ENCODE measurements at regions not wholly inside any gene's neighbourhood (a gene's known extent, or its start where the extent isn't known, plus 50 kb on each side); places are given as distances from the start of the nearest gene placed in this dataset.
"Not testable (repeated sequence)": the region's sequence is repeated elsewhere in the genome, so short reads cannot be mapped to it uniquely, and the experiment has no call there.

DNA sequence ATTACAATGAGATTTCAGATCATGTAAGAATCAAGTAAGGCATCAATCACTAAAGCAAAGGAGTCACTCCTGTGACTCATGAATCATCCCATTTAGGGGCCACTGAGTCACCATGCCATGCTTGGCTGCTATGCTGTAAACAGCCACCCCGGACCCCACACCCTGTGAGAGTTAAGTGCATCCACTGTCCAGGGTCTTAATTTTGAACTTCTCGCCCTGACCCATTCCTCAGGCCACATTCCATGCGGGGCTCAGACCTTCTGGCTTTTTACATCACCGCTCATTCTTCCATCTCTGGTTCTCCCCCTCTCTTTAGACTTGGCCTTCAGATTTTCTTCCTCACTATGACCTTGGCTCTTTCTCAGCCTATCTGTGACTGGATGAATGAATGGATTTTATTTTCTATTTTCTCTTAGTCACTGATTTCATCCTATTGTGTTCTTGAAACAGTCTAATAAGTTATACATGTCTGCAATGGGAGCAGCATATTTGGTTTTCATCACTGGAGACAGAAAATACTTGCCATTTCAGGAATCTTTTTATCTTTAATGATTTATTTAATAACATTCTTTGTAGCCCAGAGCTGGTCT lies 239.6 kb downstream of the SKIDA1 start:
- DNase-seq, result no peak

DNA sequence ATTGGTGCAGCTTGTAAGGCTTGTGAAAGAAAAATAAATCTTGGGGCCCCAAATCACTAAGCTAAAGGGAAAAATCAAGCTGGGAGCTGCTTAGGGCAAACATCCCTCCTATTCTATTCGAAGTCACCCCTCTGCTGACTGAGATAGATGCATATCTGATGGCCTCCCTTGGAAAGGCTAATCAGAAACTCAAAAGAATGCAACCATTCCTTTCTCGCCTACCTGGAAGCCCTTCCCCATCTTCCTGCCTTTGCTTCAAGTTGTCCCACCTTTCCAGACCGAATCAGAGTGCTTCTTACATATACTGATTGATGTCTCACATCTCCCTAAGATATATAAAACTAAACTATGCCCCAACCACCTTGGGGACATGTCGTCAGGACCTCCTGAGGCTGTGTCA lies 240.3 kb downstream of the SKIDA1 start:
- no peak for DNase-seq

GRCh38 chr10:21284301-21284700 lies 241.2 kb downstream of the SKIDA1 start:
- DNase-seq, result no peak

DNA sequence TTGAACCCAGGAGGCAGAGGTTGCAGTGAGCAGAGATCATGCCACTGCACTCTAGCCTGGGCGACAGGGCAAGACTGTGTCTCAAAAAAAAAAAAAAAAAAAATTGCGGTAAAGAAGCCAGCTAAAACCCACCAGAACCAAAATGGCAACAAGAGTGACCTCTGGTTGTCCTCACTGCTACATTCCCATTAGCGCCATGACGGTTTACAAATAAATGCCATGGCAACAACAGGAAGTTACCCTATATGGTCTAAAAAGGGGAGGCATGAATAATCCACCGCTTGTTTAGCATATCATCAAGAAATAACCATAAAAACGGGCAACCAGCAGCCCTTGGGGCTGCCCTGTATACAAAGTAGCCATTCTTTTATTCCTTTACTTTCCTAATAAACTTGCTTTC lies 242.4 kb downstream of the SKIDA1 start:
- not testable (repeated sequence) for DNase-seq

DNA sequence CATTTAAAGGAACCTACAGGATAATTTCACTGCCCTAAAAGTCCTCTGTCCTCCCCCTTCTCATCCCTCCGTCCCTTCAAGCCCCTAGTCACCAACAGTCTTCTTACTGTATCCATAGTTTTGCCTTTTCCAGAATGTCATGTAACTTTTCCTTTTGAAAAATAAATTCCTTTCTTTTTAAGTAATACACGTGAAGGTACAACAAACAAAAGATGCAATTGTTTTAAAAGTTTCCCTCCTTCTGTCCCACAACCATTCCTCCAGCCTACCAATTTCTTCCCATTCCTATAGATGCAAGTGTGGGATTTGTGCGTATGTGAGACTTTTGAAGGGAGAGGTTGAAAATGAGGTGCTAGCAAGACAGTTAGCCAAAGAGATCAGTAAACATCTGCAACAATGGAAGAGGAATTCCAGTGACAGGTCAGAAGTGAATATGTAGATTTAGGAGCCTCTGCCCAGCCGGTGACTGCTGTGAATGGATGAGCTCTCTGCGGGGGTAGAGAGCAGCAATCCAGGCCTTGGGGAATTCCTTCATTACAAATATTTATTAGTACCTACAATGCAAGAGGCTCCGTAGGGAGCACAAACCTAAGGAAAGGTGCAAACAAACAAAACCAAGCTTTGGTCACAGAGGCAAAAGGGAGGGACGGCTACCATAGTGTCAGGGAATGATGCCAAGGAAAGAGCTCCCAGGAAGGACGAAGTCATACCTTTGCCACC lies 243.6 kb downstream of the SKIDA1 start:
- DNase-seq, result no peak

DNA sequence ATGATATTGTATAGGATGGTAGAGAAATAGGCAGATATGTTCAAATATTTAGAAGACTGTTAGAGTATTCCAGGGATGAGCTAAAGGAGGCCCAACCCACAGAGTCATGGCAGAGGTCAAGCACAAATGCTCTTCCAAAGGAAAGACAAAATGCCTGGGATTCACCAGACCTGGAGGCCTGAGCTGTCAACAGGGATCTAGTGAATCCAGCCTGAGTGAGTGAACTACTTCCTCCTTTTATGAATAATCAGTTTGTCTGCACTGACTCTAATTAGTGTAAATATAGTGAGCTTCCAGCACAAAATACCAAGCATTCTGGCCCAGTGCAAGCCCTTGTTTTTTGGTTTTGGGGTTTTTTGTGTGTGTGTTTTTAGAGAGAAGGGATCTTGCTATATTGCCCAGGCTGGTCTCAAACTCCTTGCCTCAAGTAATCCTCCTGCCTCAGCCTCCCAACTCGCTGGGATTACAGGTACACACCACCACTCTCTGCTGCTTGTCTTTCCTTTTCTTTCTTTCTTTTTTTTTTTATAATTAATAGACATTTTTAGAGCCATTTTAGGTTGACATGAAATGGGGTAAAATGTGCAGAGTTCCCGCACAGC lies 244.4 kb downstream of the SKIDA1 start:
- DNase-seq, result no peak

GRCh38 chr10:21280037-21280436 lies 245.4 kb downstream of the SKIDA1 start:
- no peak for DNase-seq

DNA sequence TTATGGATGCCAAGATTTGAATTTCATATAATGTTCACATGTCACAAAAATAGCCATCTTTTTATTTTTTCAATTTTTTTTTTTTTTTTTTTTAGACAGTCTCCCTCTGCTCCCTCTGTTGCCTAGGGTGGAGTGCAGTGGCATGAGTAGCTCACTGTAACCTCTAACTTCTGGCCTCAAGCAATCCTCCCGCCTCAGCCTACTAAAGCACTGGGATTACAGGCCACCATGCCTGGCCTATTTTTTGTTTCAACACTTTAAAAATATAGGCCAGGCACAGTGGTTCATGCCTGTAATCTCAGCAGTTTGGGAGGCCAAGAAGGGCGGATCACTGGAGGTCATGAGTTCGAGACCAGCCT lies 246.3 kb downstream of the SKIDA1 start:
- DNase-seq, result no peak

- peak; percentile 25 for DNase-seq
Measured at GRCh38 chr10:21278491-21279216, 246.8 kb downstream of the SKIDA1 start.

DNA sequence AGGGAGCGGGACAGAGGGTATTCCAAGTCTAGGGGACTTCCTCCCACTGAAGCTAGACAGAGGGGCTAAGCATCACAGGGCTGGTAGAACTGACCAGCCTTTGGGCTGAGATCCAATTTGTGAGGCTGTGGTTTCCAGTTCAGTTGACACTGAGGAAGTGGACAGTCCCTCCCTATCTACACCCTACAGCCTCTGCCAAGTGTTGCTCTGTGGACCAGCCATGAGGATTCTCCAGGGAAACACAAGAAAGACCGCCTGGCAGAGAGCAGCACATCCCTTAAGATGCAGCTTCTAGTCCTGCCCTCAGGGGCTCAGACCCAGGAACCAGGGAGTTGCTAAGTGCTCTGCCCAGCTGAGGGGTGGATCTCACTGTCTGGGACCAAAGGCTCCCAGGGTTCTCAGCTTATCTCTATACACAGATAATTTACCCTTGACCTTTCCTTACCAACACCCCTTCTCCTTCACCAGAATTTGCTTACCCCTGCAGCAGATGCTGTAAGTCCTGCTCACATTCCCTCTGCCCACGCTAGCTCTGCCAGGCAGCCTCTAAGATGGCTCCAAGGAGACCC lies 252.0 kb downstream of the SKIDA1 start:
- DNase-seq, result no peak

DNA sequence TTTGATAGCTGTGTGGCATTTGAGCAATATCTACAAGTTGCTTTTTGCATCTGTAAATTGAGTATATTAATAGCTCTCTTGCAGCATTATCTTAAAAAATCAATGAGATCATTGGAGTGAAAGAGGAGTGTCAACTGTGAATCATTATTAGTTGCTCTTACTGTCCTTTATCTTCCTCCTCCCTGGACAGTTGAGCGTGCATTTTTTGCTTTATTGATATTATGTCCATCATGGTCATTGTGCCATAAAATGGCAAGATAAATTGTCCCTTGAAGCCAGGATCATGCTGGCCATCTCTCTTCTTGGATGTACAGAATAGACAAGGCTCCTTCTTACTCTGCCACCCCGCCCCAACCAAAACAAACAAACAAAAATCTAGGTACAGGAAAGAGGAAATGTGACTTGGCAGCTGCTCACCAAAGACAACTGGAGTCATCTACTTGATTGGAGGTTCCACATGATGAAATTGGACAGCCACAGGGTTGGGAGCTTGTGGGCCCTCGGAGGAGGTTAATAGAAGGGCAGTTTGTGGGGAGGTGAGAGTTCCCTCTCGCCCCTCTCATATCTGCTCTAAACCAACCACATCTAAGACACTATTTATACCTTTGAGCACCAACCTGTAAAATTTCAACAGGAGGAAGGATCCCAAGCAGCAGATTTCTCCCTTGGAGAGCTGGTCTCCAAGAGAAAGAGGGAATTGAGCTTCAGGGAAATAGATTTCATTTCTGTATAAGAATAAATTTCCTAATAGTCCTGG lies 252.7 kb downstream of the SKIDA1 start:
- DNase-seq, result no peak

GRCh38 chr10:21270976-21271375 lies 254.5 kb downstream of the SKIDA1 start:
- no peak for DNase-seq

- no peak for DNase-seq
Measured at GRCh38 chr10:21269289-21269688, 256.2 kb downstream of the SKIDA1 start.

DNA sequence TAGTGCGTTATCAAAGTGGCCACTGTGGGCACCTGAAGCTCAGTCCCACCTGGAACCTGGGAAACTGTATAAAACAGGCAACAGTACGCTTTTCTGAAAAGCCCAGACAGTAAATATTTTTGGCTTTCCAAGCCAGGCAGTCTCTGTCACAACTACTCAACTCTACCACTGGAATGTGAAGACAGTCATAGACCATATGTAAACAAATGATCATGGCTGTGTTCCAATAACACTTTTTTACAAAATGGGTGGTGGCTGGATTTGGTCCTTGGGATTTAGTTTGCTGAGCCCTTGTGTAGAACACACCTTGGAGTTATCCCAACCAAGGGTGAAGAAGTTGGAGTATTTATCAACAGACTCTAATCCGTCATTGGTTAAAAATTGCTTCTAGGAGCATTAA lies 259.9 kb downstream of the SKIDA1 start:
- DNase-seq, result no peak

DNA sequence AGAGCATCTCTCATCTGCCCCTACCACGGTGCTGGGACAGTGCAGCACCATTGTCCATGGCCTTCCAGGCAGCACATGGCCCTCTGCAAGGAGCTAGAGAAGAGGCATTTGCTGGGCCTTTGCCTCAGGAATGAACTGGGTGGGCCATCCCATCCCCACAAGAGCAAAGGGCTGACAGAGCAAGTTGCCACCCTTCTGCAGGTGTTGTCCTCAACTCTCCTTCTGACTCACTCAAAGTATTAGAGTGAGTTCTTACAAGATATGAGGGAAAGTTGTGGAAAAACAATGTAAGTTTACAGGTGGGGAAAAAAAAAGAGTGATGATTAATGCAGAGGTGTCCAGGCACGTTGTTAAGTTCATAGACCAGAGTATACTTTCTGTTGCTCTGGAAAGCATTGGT lies 261.2 kb downstream of the SKIDA1 start:
- DNase-seq, result no peak

DNA sequence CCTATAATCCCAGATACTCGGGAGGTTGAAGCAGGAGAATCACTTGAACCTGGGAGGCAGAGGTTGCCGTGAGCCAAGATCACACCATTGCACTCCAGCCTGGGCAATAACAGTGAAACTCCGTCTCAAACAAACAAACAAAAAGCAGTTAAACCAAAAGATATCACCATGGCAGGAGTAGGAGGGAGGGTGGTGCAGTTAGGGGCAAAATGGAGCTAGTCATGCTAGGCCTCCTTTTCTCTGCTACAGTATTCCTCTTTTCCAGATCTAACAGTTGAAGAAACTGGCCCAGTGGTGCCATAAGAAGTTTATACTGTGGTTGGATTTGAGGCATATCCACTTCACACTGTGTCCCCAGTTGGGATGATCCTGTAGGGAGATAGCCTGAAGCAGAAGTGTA lies 261.6 kb downstream of the SKIDA1 start:
- DNase-seq, result no peak

DNA sequence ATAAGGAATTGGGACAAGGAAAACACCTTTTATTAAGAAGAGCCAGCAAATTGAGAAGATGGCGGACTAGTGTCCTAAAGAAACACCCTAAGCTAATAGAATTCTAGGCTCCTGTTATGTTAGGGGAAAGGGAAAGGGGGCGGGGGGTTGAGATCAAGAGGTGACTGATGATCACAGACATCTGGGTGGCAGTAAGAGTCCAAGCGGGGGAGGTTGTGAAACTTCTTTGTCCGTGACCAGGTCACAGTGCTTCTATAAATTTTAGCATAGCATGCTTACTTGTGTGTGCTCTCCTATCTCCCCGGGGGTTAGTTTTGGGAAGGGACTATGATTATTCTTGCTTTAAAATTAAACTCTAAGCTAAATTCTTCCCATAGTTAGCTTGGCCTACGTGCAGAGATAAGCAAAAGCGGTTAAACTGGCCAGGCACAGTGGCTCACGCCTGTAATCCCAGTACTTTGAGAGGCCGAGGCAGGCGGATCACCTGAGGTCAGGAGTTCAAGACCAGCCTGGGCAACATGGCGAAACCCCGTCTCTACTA lies 262.1 kb downstream of the SKIDA1 start:
- DNase-seq, result no peak

DNA sequence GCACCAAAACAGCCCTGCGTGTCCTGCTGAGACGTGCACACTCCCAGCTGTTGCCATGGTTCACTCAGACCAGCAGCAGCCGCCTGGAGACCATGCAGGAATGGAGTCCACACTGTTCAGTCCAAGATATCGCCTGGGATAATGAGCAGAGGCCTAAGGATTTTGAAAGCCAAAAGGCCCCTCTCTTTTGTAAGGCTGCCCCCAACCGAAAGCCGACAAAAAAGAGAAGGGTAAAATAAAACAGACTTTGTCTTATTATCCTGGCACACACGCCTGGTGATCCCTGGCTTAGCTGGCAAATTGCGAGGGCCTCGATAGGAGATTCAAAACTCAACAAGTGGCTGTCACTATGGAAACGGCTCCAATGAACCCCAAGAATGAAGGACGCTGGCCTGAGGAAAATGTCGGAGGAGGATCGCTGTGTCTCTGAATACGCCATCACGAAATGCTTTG lies 263.6 kb downstream of the SKIDA1 start:
- DNase-seq, result no peak

- DNase-seq, result no peak
Measured at GRCh38 chr10:21260506-21261149, 264.9 kb downstream of the SKIDA1 start.

DNA sequence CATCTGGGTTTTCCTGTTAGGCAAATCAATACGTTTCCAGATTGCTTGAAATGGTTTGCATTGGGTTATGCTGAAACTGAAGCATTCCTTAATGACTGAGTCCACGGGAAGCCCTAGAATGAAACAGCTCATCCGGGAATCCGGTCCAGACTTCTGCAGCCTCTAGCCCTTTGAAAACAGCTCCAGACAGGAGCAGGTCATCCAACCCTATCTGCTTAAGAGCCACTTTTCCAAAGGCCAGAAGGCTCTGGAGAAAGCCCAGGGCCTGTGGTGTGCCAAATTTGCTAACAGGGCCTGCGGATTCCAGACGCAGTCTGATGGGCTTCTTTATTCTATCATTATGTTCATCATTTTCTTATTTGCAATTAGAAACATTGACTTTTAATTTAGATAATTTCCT lies 265.4 kb downstream of the SKIDA1 start:
- DNase-seq, result no peak

GRCh38 chr10:21257919-21258318 lies 267.6 kb downstream of the SKIDA1 start:
- DNase-seq, result no peak

GRCh38 chr10:21257191-21257590 lies 268.3 kb downstream of the SKIDA1 start:
- DNase-seq, result no peak
